GM23338 (cell line): ENCODE measurements at regions not wholly inside any gene's neighbourhood (a gene's known extent, or its start where the extent isn't known, plus 50 kb on each side); places are given as distances from the start of the nearest gene placed in this dataset.

Source experiments
- ATAC-seq: fragments of 200-7000 bp; cut with Tn5 transposase; 3 replicates; pipeline ENCODE4 v1.9.1; 2020
- DNase-seq: peaks from one replicate; pipeline ENCODE4 v3.0.0-alpha.2; 2015; ENCODE audit warnings: low spot score
- H2AFZ ChIP-seq: fragments of 200-600 bp; sonication (generic); 2 replicates; pipeline ENCODE4 v1.8.0; 2016; ENCODE audit warnings: antibody characterized with exemption, mild to moderate bottlenecking, moderate library complexity
- H3F3A ChIP-seq: fragments of 200-600 bp; sonication (generic); replicated peaks from 2 replicates; pipeline ENCODE4 v1.8.0; 2017; ENCODE audit warnings: antibody characterized with exemption, mixed run types, low read depth
- H3K27ac ChIP-seq: fragments of 200-600 bp; sonication (generic); 2 replicates; pipeline ENCODE4 v1.6.1; 2016; ENCODE audit warnings: low read depth
- H3K27me3 ChIP-seq: fragments of 200-600 bp; sonication (generic); 2 replicates; pipeline ENCODE4 v1.8.0; 2016; ENCODE audit warnings: mild to moderate bottlenecking, mixed run types, moderate library complexity; ENCODE audit not compliant: insufficient read depth
- H3K36me3 ChIP-seq: fragments of 200-600 bp; sonication (generic); 2 replicates; pipeline ENCODE4 v1.8.0; 2016; ENCODE audit warnings: mild to moderate bottlenecking; ENCODE audit not compliant: insufficient read depth
- H3K4me1 ChIP-seq: fragments of 200-600 bp; sonication (generic); 2 replicates; pipeline ENCODE4 v1.8.0; 2016; ENCODE audit warnings: mild to moderate bottlenecking, moderate library complexity; ENCODE audit not compliant: insufficient read depth
- H3K4me2 ChIP-seq: fragments of 200-600 bp; sonication (generic); 2 replicates; pipeline ENCODE4 v1.7.1; 2017; ENCODE audit warnings: mixed run types
- H3K4me3 ChIP-seq: fragments of 200-600 bp; sonication (generic); 2 replicates; pipeline ENCODE4 v1.6.1; 2016; ENCODE audit warnings: mixed run types
- H3K79me2 ChIP-seq: fragments of 200-600 bp; sonication (generic); replicated peaks from 2 replicates; pipeline ENCODE4 v1.8.0; 2017; ENCODE audit warnings: mild to moderate bottlenecking; ENCODE audit not compliant: insufficient read depth
- H3K9me2 ChIP-seq: fragments of 200-600 bp; sonication (generic); 2 replicates; pipeline ENCODE4 v1.8.0; 2017; ENCODE audit not compliant: insufficient read depth
- H4K20me1 ChIP-seq: fragments of 200-600 bp; sonication (generic); replicated peaks from 2 replicates; pipeline ENCODE4 v1.8.0; 2017; ENCODE audit warnings: mild to moderate bottlenecking; ENCODE audit not compliant: insufficient read depth
- H3K27ac Mint-ChIP-seq: 2 replicates; pipeline ENCODE4 v1.8.0; 2020; ENCODE audit warnings: inconsistent platforms, mild to moderate bottlenecking, moderate library complexity, mixed read lengths
- H3K27me3 Mint-ChIP-seq: 3 replicates; pipeline ENCODE4 v1.8.0; 2022; ENCODE audit warnings: low read depth, mild to moderate bottlenecking, moderate library complexity, mixed read lengths, inconsistent platforms; ENCODE audit not compliant: insufficient read depth, poor library complexity
- H3K36me3 Mint-ChIP-seq: 3 replicates; pipeline ENCODE4 v1.8.0; 2021; ENCODE audit warnings: low read depth, mild to moderate bottlenecking, inconsistent platforms, moderate library complexity, mixed read lengths
- H3K4me1 Mint-ChIP-seq: 3 replicates; pipeline ENCODE4 v1.8.0; 2020; ENCODE audit warnings: mild to moderate bottlenecking, inconsistent platforms, mixed read lengths
- H3K4me3 Mint-ChIP-seq: 3 replicates; pipeline ENCODE4 v1.8.0; 2021; ENCODE audit warnings: moderate library complexity, mild to moderate bottlenecking, inconsistent platforms, mixed read lengths
- H3K9me3 Mint-ChIP-seq: 3 replicates; pipeline ENCODE4 v1.8.0; 2020; ENCODE audit warnings: moderate library complexity, mild to moderate bottlenecking, inconsistent platforms, mixed read lengths
- CREB1 ChIP-seq: fragments of 250-450 bp; sonication (Bioruptor Pico); IDR thresholded peaks from 2 replicates; pipeline ENCODE4 v1.5.0; 2020; ENCODE audit warnings: low read depth, mild to moderate bottlenecking, moderate library complexity
- EZH2 ChIP-seq: fragments of 200-600 bp; sonication (generic); IDR thresholded peaks from one replicate; pipeline ENCODE4 v1.8.0; 2017; ENCODE audit warnings: antibody characterized with exemption, mild to moderate bottlenecking, low read depth; ENCODE audit not compliant: unreplicated experiment
- EZH2phosphoT487 ChIP-seq: fragments of 200-600 bp; sonication (generic); IDR thresholded peaks from one replicate; pipeline ENCODE4 v1.8.1; 2018; ENCODE audit warnings: antibody characterized with exemption; ENCODE audit not compliant: unreplicated experiment
- JUNB ChIP-seq: IDR thresholded peaks from one replicate; pipeline ENCODE4 v1.6.1; 2016; ENCODE audit warnings: antibody characterized with exemption; ENCODE audit not compliant: unreplicated experiment
- NANOG ChIP-seq: IDR thresholded peaks from 2 replicates; pipeline ENCODE4 v1.6.1; 2016; ENCODE audit warnings: antibody characterized with exemption, borderline replicate concordance
- POLR2AphosphoS5 ChIP-seq: IDR thresholded peaks from 2 replicates; pipeline ENCODE4 v1.6.1; 2016; ENCODE audit warnings: antibody characterized with exemption, low read depth
- STAT1 ChIP-seq: IDR thresholded peaks from one replicate; pipeline ENCODE4 v1.6.1; 2016; ENCODE audit warnings: antibody characterized with exemption; ENCODE audit not compliant: unreplicated experiment
- ZNF114 ChIP-seq: fragments of 250-450 bp; sonication (Bioruptor Pico); IDR thresholded peaks from 2 replicates; pipeline ENCODE4 v1.5.0; 2020; ENCODE audit warnings: mild to moderate bottlenecking, moderate library complexity
- ZNF331 ChIP-seq: fragments of 250-450 bp; sonication (Bioruptor Pico); IDR thresholded peaks from 2 replicates; pipeline ENCODE4 v1.5.0; 2020; ENCODE audit warnings: low read depth, mild to moderate bottlenecking, moderate library complexity
- TF ChIP-seq, protein P1 (sequence below), 2 experiments: fragments of 200-600 bp in 1 of 2; sonication (generic) in 1 of 2; conservative IDR thresholded peaks; 2 replicates each; pipeline versions ENCODE4 v1.5.1 to v1.6.1; 2016 to 2017; ENCODE audit warnings: antibody characterized with exemption in 2 of 2, low read depth in 2 of 2, mild to moderate bottlenecking in 2 of 2, moderate library complexity in 1 of 2
- TF ChIP-seq, protein P2 (sequence below): IDR thresholded peaks from one replicate; pipeline ENCODE4 v1.6.1; 2018; ENCODE audit warnings: antibody characterized with exemption; ENCODE audit not compliant: unreplicated experiment
- TF ChIP-seq, protein P3 (sequence below): fragments of 250-450 bp; sonication (Bioruptor Pico); IDR thresholded peaks from 2 replicates; pipeline ENCODE4 v1.5.0; 2020; ENCODE audit warnings: mild to moderate bottlenecking, moderate library complexity
- TF ChIP-seq, protein P4 (sequence below): IDR thresholded peaks from 2 replicates; pipeline ENCODE4 v1.6.1; 2016; ENCODE audit warnings: antibody characterized with exemption

DNA sequence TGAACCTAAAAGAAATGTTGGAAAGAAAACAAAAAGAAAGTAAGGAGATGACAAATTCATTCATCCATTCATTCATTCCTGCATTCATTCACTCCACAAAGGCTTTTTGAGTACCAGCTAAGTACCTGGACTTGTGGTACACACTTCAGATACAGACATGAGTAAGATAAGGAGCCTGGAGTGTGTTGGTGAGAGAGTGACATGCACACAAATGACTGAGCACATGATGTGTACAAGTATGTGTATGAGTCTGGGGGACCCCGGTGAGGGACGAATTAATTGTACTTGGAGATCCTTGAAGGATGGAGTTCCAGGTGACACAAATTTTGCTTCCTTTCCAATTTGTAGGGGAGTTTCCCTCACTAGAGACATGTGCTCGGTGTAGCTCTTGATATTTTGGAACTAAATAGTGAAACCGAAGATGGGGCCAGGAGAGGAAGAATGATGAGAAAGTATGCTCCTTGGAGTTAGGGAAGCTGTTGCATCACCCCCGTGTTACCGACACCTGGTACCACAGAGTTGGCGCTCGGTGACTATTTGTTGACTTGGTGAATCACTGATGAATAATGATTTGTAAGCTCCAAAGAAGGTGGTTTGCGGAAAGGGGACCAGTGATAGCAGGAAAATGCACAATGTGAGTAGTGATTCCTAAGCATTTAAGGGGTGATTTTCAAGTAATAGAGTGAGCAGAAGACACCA lies 509.8 kb downstream of the CCDC171 start:
- TF ChIP-seq CREB1 (CRISPR knock-in tag) (no peak), EZH2phosphoT487 (no peak), ZNF114 (CRISPR knock-in tag) (no peak), ZNF331 (CRISPR knock-in tag) (no peak), STAT1 (no peak), POLR2AphosphoS5 (no peak), JUNB (no peak), NANOG (no peak), EZH2 (no peak)
- TF ChIP-seq, protein P1, sequence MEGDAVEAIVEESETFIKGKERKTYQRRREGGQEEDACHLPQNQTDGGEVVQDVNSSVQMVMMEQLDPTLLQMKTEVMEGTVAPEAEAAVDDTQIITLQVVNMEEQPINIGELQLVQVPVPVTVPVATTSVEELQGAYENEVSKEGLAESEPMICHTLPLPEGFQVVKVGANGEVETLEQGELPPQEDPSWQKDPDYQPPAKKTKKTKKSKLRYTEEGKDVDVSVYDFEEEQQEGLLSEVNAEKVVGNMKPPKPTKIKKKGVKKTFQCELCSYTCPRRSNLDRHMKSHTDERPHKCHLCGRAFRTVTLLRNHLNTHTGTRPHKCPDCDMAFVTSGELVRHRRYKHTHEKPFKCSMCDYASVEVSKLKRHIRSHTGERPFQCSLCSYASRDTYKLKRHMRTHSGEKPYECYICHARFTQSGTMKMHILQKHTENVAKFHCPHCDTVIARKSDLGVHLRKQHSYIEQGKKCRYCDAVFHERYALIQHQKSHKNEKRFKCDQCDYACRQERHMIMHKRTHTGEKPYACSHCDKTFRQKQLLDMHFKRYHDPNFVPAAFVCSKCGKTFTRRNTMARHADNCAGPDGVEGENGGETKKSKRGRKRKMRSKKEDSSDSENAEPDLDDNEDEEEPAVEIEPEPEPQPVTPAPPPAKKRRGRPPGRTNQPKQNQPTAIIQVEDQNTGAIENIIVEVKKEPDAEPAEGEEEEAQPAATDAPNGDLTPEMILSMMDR (conservative IDR thresholded peaks at IDR 0.05; ENCODE audit: low read depth in 2 of 2), result no peak
- TF ChIP-seq, protein P2, sequence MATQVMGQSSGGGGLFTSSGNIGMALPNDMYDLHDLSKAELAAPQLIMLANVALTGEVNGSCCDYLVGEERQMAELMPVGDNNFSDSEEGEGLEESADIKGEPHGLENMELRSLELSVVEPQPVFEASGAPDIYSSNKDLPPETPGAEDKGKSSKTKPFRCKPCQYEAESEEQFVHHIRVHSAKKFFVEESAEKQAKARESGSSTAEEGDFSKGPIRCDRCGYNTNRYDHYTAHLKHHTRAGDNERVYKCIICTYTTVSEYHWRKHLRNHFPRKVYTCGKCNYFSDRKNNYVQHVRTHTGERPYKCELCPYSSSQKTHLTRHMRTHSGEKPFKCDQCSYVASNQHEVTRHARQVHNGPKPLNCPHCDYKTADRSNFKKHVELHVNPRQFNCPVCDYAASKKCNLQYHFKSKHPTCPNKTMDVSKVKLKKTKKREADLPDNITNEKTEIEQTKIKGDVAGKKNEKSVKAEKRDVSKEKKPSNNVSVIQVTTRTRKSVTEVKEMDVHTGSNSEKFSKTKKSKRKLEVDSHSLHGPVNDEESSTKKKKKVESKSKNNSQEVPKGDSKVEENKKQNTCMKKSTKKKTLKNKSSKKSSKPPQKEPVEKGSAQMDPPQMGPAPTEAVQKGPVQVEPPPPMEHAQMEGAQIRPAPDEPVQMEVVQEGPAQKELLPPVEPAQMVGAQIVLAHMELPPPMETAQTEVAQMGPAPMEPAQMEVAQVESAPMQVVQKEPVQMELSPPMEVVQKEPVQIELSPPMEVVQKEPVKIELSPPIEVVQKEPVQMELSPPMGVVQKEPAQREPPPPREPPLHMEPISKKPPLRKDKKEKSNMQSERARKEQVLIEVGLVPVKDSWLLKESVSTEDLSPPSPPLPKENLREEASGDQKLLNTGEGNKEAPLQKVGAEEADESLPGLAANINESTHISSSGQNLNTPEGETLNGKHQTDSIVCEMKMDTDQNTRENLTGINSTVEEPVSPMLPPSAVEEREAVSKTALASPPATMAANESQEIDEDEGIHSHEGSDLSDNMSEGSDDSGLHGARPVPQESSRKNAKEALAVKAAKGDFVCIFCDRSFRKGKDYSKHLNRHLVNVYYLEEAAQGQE, result no peak
- TF ChIP-seq, protein P3, sequence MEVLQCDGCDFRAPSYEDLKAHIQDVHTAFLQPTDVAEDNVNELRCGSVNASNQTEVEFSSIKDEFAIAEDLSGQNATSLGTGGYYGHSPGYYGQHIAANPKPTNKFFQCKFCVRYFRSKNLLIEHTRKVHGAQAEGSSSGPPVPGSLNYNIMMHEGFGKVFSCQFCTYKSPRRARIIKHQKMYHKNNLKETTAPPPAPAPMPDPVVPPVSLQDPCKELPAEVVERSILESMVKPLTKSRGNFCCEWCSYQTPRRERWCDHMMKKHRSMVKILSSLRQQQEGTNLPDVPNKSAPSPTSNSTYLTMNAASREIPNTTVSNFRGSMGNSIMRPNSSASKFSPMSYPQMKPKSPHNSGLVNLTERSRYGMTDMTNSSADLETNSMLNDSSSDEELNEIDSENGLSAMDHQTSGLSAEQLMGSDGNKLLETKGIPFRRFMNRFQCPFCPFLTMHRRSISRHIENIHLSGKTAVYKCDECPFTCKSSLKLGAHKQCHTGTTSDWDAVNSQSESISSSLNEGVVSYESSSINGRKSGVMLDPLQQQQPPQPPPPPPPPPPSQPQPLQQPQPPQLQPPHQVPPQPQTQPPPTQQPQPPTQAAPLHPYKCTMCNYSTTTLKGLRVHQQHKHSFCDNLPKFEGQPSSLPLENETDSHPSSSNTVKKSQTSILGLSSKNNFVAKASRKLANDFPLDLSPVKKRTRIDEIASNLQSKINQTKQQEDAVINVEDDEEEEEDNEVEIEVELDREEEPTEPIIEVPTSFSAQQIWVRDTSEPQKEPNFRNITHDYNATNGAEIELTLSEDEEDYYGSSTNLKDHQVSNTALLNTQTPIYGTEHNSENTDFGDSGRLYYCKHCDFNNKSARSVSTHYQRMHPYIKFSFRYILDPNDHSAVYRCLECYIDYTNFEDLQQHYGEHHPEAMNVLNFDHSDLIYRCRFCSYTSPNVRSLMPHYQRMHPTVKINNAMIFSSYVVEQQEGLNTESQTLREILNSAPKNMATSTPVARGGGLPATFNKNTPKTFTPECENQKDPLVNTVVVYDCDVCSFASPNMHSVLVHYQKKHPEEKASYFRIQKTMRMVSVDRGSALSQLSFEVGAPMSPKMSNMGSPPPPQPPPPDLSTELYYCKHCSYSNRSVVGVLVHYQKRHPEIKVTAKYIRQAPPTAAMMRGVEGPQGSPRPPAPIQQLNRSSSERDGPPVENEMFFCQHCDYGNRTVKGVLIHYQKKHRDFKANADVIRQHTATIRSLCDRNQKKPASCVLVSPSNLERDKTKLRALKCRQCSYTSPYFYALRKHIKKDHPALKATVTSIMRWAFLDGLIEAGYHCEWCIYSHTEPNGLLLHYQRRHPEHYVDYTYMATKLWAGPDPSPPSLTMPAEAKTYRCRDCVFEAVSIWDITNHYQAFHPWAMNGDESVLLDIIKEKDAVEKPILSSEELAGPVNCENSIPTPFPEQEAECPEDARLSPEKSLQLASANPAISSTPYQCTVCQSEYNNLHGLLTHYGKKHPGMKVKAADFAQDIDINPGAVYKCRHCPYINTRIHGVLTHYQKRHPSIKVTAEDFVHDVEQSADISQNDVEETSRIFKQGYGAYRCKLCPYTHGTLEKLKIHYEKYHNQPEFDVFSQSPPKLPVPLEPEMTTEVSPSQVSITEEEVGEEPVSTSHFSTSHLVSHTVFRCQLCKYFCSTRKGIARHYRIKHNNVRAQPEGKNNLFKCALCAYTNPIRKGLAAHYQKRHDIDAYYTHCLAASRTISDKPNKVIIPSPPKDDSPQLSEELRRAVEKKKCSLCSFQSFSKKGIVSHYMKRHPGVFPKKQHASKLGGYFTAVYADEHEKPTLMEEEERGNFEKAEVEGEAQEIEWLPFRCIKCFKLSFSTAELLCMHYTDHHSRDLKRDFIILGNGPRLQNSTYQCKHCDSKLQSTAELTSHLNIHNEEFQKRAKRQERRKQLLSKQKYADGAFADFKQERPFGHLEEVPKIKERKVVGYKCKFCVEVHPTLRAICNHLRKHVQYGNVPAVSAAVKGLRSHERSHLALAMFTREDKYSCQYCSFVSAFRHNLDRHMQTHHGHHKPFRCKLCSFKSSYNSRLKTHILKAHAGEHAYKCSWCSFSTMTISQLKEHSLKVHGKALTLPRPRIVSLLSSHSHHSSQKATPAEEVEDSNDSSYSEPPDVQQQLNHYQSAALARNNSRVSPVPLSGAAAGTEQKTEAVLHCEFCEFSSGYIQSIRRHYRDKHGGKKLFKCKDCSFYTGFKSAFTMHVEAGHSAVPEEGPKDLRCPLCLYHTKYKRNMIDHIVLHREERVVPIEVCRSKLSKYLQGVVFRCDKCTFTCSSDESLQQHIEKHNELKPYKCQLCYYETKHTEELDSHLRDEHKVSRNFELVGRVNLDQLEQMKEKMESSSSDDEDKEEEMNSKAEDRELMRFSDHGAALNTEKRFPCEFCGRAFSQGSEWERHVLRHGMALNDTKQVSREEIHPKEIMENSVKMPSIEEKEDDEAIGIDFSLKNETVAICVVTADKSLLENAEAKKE (CRISPR knock-in tag), result no peak
- TF ChIP-seq, protein P4, sequence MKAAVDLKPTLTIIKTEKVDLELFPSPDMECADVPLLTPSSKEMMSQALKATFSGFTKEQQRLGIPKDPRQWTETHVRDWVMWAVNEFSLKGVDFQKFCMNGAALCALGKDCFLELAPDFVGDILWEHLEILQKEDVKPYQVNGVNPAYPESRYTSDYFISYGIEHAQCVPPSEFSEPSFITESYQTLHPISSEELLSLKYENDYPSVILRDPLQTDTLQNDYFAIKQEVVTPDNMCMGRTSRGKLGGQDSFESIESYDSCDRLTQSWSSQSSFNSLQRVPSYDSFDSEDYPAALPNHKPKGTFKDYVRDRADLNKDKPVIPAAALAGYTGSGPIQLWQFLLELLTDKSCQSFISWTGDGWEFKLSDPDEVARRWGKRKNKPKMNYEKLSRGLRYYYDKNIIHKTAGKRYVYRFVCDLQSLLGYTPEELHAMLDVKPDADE, result no peak
- Histone ChIP-seq H3K27ac (no peak overlapping the region), H3K4me3 (no peak overlapping the region), H3F3A (no peaks in the 10 kb centered on the region), H3K27me3 (no peaks in the 10 kb centered on the region), H3K4me1 (peaks cover 13% of the 10 kb centered on the region), H3K4me2 (no peak overlapping the region), H3K9me2 (no peaks in the 10 kb centered on the region), H3K79me2 (no peaks in the 10 kb centered on the region), H4K20me1 (no peaks in the 10 kb centered on the region), H2AFZ (no peak overlapping the region), H3K36me3 (no peaks in the 10 kb centered on the region)
- H3K4me1 Mint-ChIP-seq, result peaks cover 22% of the 10 kb centered on the region
- H3K27ac Mint-ChIP-seq, result no peak overlapping the region
- peaks cover 2% of the 10 kb centered on the region for H3K27me3 Mint-ChIP-seq
- H3K4me3 Mint-ChIP-seq, result no peak overlapping the region
- ATAC-seq (no peak), DNase-seq (no peak)
- H3K36me3 Mint-ChIP-seq, result no peaks in the 10 kb centered on the region; the same call in 2 of the 3 replicates
- H3K9me3 Mint-ChIP-seq, result peaks cover 3% of the 10 kb centered on the region; the same call in 1 of the 3 replicates
